ENCODE measurements at regions not wholly inside any gene's neighbourhood (a gene's known extent, or its start where the extent isn't known, plus 50 kb on each side); places are given as distances from the start of the nearest gene placed in this dataset.
A peak's percentile ranks its signal among the peaks of the same experiment; 100 is the strongest.

DNA sequence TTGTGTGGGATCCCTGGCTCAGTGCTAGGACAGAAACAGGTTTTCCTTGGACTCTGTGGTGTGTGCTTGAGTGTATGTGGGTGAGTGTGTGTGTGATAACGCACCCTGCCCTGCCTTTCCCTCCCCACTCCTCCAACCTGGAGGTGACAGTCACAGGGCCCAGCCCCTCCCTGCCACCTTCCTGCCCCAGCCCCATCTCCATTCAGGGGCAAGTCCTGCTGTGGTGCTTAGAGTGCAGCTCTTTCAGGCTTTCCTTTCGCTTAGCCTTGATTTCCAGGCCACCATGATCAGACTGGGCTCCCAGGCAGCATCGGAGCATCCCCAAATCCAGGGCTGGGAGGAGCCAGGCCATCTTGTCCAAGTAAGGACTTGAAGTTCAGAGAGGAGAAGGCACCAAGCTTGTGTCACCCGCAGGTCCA, 185.2 kb downstream of the ZFP36L2 start:
- H3K27me3 ChIP-seq (ENCODE audit: insufficient read depth, low read length, poor library complexity, severe bottlenecking) = no peaks in the 10 kb centered on the region
- no peak overlapping the region for H3K4me2 ChIP-seq (ENCODE audit: low read depth, low read length, poor library complexity, severe bottlenecking)
- H3K4me1 ChIP-seq (ENCODE audit: insufficient read depth, low read length, poor library complexity, severe bottlenecking) = peaks cover 12% of the 10 kb centered on the region
- TF ChIP-seq, protein P1, sequence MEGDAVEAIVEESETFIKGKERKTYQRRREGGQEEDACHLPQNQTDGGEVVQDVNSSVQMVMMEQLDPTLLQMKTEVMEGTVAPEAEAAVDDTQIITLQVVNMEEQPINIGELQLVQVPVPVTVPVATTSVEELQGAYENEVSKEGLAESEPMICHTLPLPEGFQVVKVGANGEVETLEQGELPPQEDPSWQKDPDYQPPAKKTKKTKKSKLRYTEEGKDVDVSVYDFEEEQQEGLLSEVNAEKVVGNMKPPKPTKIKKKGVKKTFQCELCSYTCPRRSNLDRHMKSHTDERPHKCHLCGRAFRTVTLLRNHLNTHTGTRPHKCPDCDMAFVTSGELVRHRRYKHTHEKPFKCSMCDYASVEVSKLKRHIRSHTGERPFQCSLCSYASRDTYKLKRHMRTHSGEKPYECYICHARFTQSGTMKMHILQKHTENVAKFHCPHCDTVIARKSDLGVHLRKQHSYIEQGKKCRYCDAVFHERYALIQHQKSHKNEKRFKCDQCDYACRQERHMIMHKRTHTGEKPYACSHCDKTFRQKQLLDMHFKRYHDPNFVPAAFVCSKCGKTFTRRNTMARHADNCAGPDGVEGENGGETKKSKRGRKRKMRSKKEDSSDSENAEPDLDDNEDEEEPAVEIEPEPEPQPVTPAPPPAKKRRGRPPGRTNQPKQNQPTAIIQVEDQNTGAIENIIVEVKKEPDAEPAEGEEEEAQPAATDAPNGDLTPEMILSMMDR (conservative IDR thresholded peaks at IDR 0.05; ENCODE audit: low read length) = no peak
- no peak for TF ChIP-seq EZH2phosphoT487 (IDR thresholded peaks at IDR 0.05; ENCODE audit: borderline replicate concordance)
- no peaks in the 10 kb centered on the region for H3K9me2 ChIP-seq (replicated peaks; ENCODE audit: low read depth, low read length)
- H3K9me3 ChIP-seq (ENCODE audit: insufficient read depth, low read depth, low read length) = no peaks in the 10 kb centered on the region
- no peak overlapping the region for H3K4me3 ChIP-seq (ENCODE audit: low read length, poor library complexity, severe bottlenecking)
- H2AFZ ChIP-seq (ENCODE audit: low read length) = no peak overlapping the region
- no peaks in the 10 kb centered on the region for H3F3A ChIP-seq (ENCODE audit: low read depth)
- H3K79me2 ChIP-seq (ENCODE audit: insufficient read depth, low read length) = no peaks in the 10 kb centered on the region
- peak overlapping the region; percentile 6 for H3K9ac ChIP-seq (ENCODE audit: low read depth, low read length, poor library complexity, severe bottlenecking)
- no peaks in the 10 kb centered on the region for H4K20me1 ChIP-seq (ENCODE audit: insufficient read depth, low read length, poor library complexity, severe bottlenecking)
- no peaks in the 10 kb centered on the region for H3K36me3 ChIP-seq (ENCODE audit: insufficient read depth, low read length)

DNA sequence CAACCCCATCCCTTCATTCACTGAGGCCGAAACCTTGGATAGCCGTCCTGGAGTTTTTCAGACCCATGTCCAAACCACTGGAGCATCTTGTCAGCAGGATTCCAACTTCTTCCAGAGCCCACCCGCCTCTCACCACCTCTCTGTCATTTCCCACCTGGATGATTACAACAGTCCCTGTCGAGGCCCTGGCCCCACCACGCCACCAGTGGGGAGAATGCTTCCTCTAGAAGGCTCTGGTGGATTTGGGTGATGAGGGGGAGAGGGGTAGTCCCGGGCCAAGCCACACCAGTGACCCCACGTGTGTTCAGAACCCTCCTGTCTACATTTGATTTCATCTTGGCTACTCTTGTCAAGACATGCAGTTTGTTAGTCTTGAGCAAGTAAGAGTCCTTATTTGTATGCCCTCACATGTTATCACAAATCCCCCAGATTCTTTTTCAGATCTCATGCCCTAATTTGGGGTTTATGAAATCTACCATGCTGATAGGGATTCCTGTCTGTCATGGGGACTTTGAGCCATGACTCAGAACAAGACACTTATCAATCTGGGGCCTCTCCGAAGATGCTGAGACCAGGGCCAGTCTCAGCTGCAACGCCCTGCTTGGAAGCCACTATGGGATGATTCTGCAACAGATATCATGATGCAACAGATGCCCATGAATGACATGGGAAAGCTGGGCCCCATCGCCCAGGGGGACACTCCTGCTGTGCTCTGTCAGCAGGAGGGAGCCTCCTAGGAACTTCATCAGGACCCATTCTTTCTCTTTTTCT, 186.1 kb downstream of the ZFP36L2 start:
- Histone ChIP-seq H3K4me1 (ENCODE audit: insufficient read depth, low read length, poor library complexity, severe bottlenecking) (peaks cover 9% of the 10 kb centered on the region), H3K9me2 (replicated peaks; ENCODE audit: low read depth, low read length) (no peaks in the 10 kb centered on the region), H3K4me2 (ENCODE audit: low read depth, low read length, poor library complexity, severe bottlenecking) (no peak overlapping the region), H3K9ac (ENCODE audit: low read depth, low read length, poor library complexity, severe bottlenecking) (no peak overlapping the region), H3F3A (ENCODE audit: low read depth) (no peaks in the 10 kb centered on the region), H3K4me3 (ENCODE audit: low read length, poor library complexity, severe bottlenecking) (no peak overlapping the region), H4K20me1 (ENCODE audit: insufficient read depth, low read length, poor library complexity, severe bottlenecking) (no peaks in the 10 kb centered on the region), H3K79me2 (ENCODE audit: insufficient read depth, low read length) (no peaks in the 10 kb centered on the region), H3K27me3 (ENCODE audit: insufficient read depth, low read length, poor library complexity, severe bottlenecking) (no peaks in the 10 kb centered on the region), H3K36me3 (ENCODE audit: insufficient read depth, low read length) (no peaks in the 10 kb centered on the region), H2AFZ (ENCODE audit: low read length) (no peak overlapping the region), H3K9me3 (ENCODE audit: insufficient read depth, low read depth, low read length) (no peaks in the 10 kb centered on the region)
- TF ChIP-seq EZH2phosphoT487 (IDR thresholded peaks at IDR 0.05; ENCODE audit: borderline replicate concordance) = no peak
- TF ChIP-seq, protein P1 (conservative IDR thresholded peaks at IDR 0.05; ENCODE audit: low read length) = no peak

GRCh38 chr2:43039376-43040080, 186.9 kb downstream of the ZFP36L2 start:
- H3F3A ChIP-seq (ENCODE audit: low read depth) = no peaks in the 10 kb centered on the region
- no peak overlapping the region for H2AFZ ChIP-seq (ENCODE audit: low read length)
- H3K4me1 ChIP-seq (ENCODE audit: insufficient read depth, low read length, poor library complexity, severe bottlenecking) = peaks cover 9% of the 10 kb centered on the region
- H3K4me2 ChIP-seq (ENCODE audit: low read depth, low read length, poor library complexity, severe bottlenecking) = no peak overlapping the region
- no peaks in the 10 kb centered on the region for H3K9me3 ChIP-seq (ENCODE audit: insufficient read depth, low read depth, low read length)
- H3K79me2 ChIP-seq (ENCODE audit: insufficient read depth, low read length) = no peaks in the 10 kb centered on the region
- no peaks in the 10 kb centered on the region for H3K27me3 ChIP-seq (ENCODE audit: insufficient read depth, low read length, poor library complexity, severe bottlenecking)
- no peaks in the 10 kb centered on the region for H3K9me2 ChIP-seq (replicated peaks; ENCODE audit: low read depth, low read length)
- TF ChIP-seq, protein P1 (conservative IDR thresholded peaks at IDR 0.05; ENCODE audit: low read length) = no peak
- TF ChIP-seq EZH2phosphoT487 (IDR thresholded peaks at IDR 0.05; ENCODE audit: borderline replicate concordance) = no peak
- no peaks in the 10 kb centered on the region for H3K36me3 ChIP-seq (ENCODE audit: insufficient read depth, low read length)
- no peak overlapping the region for H3K4me3 ChIP-seq (ENCODE audit: low read length, poor library complexity, severe bottlenecking)
- no peak overlapping the region for H3K9ac ChIP-seq (ENCODE audit: low read depth, low read length, poor library complexity, severe bottlenecking)
- no peaks in the 10 kb centered on the region for H4K20me1 ChIP-seq (ENCODE audit: insufficient read depth, low read length, poor library complexity, severe bottlenecking)

All from Loucy (cell line).